ENCODE measurements at regions not wholly inside any gene's neighbourhood (a gene's known extent, or its start where the extent isn't known, plus 50 kb on each side); places are given as distances from the start of the nearest gene placed in this dataset.

- DNase-seq = no peak
- intact Hi-C loops (cut with DNase I) = no loop called here
- Histone ChIP-seq H3K9me3 (no peaks in the 10 kb centered on the region), H3K27me3 (no peaks in the 10 kb centered on the region), H3K36me3 (peaks cover 0 to 63% (median 4%) of the 10 kb centered on the region in 4 donors), H3K27ac (peak overlapping the region in 2 of 4 donors; percentile 47 to 53), H3K4me1 (peaks cover 0 to 46% (median 25%) of the 10 kb centered on the region in 4 donors), H3K4me3 (no peak overlapping the region)
- TF ChIP-seq POLR2A (IDR thresholded peaks at IDR 0.05) (no peak), CTCF (IDR thresholded peaks at IDR 0.05) (no peak), EP300 (IDR thresholded peaks at IDR 0.05) (no peak), POLR2AphosphoS5 (IDR thresholded peaks at IDR 0.05) (no peak)
- WGBS, 2 donors = 95 to 98% methylated on average over 1 of the region's 1 CpG
Measured at GRCh38 chr3:159896543-159896942, 92.1 kb upstream of the IL12A start.

GRCh38 chr3:159897331-159898075, 91.1 kb upstream of the IL12A start:
- Histone ChIP-seq H3K27ac (peak overlapping the region in 3 of 4 donors; percentile 2 to 53 (median 47)), H3K36me3 (peaks cover 0 to 58% (median under 1%) of the 10 kb centered on the region in 4 donors), H3K4me3 (no peak overlapping the region), H3K27me3 (no peaks in the 10 kb centered on the region), H3K4me1 (peaks cover 0 to 37% (median 17%) of the 10 kb centered on the region in 4 donors), H3K9me3 (no peaks in the 10 kb centered on the region)
- 48 to 61% methylated on average over 5 of the region's 5 CpGs for WGBS, 2 donors
- intact Hi-C loops (cut with DNase I) = no loop called here
- no peak for DNase-seq
- no peak for TF ChIP-seq CTCF (IDR thresholded peaks at IDR 0.05)
- TF ChIP-seq POLR2AphosphoS5 (IDR thresholded peaks at IDR 0.05) = no peak
- TF ChIP-seq POLR2A (IDR thresholded peaks at IDR 0.05) = no peak
- TF ChIP-seq EP300 (IDR thresholded peaks at IDR 0.05) = no peak

- Histone ChIP-seq H3K4me3 (no peak overlapping the region), H3K4me1 (peaks cover 0 to 32% (median 13%) of the 10 kb centered on the region in 4 donors), H3K9me3 (no peaks in the 10 kb centered on the region), H3K27me3 (no peaks in the 10 kb centered on the region), H3K27ac (peak overlapping the region in 3 of 4 donors; percentile 2 to 53 (median 47)), H3K36me3 (peaks cover 0 to 52% (median 0%) of the 10 kb centered on the region in 4 donors)
- intact Hi-C loops (cut with DNase I) = no loop called here
- TF ChIP-seq CTCF (IDR thresholded peaks at IDR 0.05) (no peak), POLR2AphosphoS5 (IDR thresholded peaks at IDR 0.05) (peak in 1 of 4 donors; percentile 6)
- no peak for DNase-seq
- 77 to 83% methylated on average over 2 of the region's 2 CpGs for WGBS, 2 donors
Measured at GRCh38 chr3:159898147-159898546, 90.5 kb upstream of the IL12A start.

GRCh38 chr3:159899166-159899565, 89.5 kb upstream of the IL12A start:
- intact Hi-C loops (cut with DNase I) = no loop called here
- WGBS, 2 donors = 94 to 95% methylated on average over 1 of the region's 1 CpG
- Histone ChIP-seq H3K27ac (peak overlapping the region in 2 of 4 donors; percentile 47 to 53), H3K27me3 (no peaks in the 10 kb centered on the region), H3K36me3 (peaks cover 0 to 41% (median 0%) of the 10 kb centered on the region in 4 donors), H3K4me3 (no peak overlapping the region), H3K9me3 (no peaks in the 10 kb centered on the region), H3K4me1 (peaks cover 0 to 26% (median 10%) of the 10 kb centered on the region in 4 donors)
- TF ChIP-seq EP300 (IDR thresholded peaks at IDR 0.05) = no peak
- TF ChIP-seq CTCF (IDR thresholded peaks at IDR 0.05) = no peak
- TF ChIP-seq POLR2AphosphoS5 (IDR thresholded peaks at IDR 0.05) = no peak
- no peak for TF ChIP-seq POLR2A (IDR thresholded peaks at IDR 0.05)
- DNase-seq = no peak
